ENCODE measurements at regions not wholly inside any gene's neighbourhood (a gene's known extent, or its start where the extent isn't known, plus 50 kb on each side); places are given as distances from the start of the nearest gene placed in this dataset.

DNA sequence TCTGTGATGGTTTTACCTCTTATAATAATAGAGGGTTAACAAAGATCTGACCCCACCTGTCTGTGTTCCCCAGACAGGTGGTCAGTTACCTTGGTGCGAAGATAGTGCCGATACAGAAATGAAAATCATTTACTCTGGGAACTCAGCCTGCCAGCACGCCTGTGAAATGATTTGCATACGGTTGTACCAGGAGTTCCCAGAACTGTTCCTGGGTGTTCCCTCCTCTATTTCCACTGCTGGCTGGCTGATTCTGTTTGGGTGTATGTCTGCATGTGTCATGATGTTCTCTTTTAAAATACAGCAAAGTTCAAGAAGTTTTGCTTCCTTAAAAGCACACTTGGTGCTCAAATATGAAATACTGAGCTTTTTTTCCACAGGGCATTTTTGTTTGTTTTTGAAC is 527.1 kb downstream of the FGF9 start:
- DNase-seq, result no peak

DNA sequence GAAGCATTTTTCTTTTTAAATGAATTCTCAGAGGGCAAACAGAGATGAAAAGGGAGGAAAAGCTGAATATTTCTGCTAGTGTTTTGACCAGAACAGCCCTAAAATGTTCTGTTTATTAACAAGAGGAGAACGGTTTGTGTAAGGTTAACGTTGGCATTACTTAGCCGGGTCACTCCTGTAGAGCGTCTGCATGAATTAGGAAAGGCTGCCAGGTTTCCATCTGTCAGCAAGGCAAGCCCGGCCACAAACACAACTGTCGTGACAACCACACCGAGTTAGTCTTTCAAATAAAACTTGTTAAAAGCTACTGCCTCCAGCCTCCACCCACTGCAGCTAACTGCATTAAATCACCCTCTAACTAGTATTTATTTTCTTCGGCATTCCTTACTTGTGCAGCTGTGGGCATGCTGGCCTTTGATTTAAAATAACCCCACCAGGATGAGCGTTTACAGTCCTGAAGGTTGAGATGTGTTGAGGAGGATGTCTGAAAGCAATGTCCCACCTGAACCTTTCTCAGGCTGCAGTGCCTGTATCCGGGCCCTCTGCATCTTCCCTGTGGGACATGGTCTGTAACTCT is 527.9 kb downstream of the FGF9 start:
- no peak for DNase-seq

DNA sequence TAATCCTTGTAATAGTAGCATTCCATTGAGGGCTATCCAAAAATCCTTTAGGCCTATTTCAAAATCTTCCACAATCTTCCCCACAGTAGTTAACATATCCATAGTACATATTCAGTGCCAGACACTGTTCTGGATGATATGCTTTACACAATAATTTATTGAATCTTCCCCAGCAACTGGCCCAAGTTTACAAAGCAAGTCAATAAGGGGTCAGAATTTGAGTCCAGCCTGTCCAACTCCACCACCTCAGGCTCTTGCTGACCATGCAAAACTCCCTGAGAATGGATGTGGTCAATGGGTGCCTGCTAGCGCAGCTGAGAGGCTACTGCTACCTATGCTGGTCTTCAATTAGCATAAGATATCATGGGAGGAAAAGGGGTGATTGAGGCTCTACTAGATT is 529.6 kb downstream of the FGF9 start:
- no peak for DNase-seq

DNA sequence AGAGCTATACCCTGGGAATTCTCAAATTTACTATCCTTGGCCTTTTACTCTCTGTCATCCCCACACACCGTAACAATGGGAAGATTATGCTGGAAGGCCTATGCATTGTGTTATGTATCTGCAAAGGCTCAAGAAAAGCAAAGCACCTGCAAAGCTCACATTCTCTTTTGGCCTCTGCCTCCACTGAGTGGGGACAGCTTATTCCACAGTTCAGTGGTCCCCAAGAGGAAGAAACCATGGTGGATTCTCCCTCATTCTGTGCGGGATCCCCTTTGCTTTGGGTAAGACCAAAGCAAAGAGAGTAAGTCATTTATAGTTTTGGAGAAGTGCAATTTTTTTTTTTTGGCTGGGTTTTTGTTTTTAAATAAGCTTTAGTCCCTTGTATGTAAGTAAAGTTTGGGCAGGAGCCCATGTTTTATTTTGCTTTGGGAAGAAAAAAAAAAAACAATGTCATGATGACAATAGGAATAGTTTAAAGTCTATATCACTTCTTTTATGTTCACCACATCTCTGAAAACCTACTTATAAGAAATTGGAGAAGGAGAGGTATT is 530.6 kb downstream of the FGF9 start:
- DNase-seq, result no peak

DNA sequence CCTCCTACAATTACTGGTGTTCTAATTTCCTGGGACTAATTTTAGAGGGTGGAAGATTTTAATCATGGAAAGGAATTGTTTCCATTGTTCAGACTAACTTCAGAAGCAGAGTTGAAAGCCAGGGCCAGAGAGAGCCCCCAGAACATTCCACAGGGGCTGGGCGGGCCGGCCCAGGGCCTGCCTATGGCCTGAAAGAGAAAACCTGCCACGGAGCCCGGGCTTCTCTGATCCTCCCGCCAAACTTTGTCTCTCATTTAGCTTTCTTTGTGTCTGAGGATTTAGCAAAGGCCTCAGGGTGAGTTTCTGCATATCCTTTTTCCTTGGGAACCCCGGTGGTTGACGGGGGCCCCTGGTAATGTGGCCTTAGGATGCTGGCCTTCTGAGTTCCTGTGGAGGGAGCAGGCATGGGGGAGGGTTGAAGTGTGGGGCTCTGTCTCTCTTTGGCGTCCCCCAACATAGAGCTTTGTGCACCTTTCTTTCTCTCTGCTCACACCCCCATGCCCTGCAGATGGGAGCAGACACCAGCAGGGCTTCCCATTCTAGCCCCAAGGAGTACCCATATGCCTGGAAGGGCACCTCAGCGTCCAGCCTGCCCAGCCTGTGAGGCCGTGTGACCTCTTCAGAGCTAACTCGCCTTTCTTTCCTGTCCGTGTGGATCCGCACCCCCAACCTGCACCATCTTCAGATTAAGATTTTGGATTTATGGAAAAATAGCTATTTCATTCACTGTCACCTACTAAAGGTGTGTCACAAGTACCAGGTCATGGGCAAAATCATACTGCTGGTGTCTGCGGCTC is 539.5 kb downstream of the FGF9 start:
- no peak for DNase-seq

DNA sequence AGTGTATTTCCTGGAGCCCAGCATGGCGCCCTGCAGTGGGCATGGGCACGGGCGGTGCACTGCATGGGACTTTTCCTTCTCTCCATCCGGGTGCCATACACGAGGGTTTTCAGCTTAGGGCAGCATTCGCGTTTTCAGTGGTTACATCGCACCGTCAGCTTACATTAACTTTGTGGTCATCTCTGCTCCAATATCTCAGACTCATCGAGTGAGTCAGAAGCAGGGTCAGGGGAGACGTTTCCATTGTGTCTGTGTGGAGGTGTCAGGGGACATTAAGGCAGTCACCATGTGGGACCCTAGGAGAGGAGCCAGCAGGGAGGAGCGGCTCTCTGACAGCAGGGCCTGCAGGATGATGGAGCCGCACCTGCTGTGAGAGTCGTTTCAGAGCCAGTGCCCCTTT is 541.0 kb downstream of the FGF9 start:
- DNase-seq, result no peak

DNA sequence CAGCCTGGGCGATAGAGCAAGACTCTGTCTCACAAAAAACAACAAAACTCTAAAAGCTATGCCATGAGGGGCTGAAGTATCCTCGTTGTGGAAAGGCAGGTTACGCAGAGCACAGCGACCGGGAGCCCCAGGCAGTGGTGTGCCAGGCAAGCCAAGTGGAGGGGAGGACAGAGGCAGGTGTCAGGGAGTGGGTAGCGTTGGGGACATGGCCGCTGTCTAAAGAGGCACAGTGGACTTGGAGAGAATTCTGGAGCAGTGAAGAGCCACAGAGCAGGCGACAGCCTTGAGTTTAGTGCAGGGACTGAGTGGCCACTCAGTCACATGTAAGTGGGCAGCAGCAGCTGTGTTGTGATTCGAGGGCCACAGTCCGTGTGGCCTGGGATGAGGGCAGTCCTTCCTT is 541.7 kb downstream of the FGF9 start:
- DNase-seq, result no peak

DNA sequence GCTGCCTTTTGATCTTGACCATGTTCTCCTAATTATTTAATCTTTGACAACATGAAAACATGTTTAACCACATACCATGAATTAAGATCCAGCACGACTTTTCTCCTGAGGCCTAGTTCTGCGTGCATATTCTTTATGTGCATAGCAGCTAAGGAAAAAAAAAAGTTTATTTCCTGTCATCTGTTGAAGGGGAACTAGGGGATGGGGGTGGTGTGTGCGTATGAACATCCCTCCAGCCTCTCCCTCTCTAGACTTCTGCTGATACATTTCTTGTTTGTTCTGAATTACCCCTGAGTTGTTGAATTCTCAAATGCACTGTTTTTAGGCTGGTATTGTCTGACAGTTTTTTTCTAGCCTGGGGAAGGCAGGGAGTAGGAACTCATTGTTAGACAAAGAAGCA is 543.3 kb downstream of the FGF9 start:
- DNase-seq, result no peak

DNA sequence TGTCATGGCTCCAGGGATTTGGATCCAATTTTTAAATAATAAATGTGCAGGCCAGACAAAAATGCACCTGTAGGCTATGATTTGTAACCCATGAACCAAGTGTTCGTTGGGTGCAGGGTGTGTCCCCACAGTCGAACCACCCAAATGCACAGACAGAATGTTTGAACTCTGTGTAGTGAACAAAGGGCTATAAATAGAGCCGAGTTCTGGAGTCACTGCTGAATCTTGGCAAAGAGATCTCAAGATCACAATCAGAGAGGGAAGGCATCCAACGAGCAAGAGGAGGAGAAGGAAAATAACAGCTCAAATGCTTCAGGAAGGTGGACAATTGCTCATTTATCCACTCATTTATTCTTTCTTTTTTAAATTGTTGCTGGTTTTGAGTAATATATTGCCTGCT is 547.9 kb downstream of the FGF9 start:
- DNase-seq, result no peak

DNA sequence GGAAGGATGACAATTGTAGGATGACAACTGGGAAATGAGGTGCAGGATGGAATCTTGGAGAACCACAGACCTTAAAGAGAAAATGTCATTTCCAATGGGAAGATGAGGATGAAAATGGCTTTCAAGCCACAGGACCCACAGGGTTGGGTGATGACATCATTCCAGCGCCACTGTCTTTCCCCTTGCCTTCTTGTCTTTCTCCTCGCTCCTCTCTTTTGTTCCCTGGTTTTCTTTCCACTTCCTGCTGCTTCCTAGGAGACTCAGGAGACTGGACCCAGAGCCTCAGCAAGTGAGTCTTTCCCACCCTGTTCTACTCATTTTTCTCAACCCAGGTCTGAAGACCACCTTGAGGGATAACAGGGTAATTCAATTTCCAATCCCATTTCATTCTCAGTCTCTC is 548.8 kb downstream of the FGF9 start:
- no peak for DNase-seq

DNA sequence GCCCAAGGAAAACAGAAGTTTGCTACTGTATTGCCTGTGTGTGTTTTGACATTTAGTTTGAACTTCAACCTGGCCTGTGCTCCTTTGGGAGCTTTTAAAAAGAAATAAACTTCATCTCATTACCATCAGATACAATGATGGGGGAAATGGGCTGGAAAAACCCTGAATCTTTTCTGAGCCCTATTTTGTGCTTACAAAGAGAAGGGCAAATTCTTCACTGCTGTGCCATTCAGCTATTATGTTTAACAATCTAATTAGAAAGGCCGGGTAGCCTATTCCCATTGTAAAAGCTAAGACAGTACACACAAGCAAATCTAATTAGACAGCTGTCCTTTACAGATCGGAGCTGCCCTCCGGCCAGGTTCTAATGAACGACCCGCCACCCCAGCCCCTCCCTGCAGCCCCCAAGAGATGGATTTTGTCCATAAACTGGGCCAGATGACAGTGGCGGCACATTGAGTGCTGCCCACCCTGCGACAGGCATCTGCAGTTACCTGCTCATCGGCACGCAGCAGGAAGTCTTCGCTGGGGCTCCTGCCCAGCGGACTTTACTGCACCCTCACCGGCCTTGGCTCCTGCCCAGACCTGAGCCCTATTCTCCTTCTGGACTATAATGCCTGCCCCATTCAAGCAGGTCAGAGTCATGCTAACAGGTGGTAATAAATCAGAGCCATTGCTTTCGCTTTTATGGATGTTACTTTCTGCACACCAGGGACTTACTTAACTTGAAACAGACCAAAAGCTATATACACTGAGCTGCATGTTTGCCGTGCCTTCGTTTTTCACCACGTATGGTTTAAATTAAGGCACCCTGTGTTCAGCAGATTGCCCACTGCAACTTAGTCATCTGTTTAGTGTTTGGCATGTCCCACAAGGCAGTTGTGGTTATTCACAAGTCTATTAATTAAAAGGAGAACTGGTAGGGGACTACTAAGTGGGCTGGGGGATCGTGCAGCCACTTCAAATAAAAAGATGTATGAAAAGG is 549.6 kb downstream of the FGF9 start:
- peak; percentile 54 for DNase-seq

DNA sequence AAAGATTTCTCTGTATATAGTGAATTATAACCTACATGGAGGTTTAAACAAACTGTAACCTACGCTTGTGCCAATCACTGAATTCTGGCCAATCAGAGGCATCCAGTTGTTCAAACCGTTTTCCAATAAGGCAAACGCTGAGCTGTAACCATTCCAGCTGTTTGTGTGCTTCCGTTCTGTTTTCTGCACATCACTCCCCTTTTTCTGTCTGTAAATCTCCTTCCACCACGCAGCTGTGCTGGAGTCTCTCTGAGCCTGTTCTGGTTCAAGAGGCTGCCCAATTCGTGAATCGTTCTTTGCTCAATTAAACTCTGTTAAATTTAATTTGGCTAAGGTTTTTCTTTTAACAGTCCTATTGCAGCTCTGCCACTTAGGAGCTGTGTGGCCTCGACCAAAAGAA is 552.5 kb downstream of the FGF9 start:
- no peak for DNase-seq

DNA sequence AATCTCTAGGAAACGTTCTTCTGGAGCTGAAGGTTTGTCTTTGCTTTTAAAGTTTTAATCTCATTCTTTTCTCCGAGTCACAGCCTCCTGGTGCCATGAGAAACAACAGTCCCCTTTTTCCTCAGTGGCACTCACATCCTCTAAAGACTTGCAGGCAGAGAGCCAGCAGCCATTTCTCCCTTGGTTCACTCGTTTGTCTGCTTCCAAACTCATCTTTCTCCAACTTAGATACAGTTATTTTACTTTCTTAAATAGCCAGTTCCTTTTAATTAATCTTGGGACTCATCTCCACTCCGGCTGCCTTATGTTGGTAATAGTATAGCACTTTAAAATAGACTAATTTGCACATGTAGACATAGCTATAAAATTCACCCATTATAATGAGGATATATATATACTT is 555.2 kb downstream of the FGF9 start:
- DNase-seq, result no peak

DNA sequence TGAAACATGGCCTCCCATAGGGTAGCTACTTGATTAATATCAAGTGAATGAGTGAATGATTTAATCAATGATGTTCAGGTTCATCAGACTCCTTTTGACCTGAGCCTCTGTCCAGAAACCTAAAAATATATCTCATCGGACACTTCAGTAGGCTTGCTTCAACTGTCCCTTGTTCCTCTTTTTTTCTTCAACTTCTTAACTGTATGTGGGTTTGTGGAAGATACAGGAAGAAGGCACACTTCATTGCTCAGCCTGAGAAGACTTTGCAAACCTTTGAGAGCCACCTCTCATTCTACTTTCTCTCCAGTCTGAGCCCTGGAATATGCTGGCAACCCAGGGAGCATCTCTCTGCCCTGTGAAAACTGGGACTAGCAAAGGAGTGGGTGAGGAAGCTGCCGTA is 557.0 kb downstream of the FGF9 start:
- no peak for DNase-seq

DNA sequence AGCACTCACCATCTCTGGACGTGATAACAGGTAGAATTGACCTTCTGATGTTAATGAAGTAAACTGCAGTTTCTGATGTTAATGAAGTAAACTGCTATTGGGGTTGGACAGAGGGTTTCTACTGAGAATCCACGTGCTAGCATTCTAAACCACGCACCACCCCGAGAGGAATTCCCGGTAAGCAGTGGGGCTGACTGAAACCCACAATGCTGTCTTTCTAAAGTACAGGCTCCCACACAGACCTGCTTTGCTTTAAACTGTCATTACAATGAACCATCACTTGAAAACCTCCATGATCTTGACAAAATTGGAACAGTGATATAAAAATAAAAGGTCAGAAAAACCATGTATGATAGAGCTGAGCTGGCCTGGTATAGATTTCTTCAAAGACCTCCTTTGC is 559.0 kb downstream of the FGF9 start:
- no peak for DNase-seq

DNA sequence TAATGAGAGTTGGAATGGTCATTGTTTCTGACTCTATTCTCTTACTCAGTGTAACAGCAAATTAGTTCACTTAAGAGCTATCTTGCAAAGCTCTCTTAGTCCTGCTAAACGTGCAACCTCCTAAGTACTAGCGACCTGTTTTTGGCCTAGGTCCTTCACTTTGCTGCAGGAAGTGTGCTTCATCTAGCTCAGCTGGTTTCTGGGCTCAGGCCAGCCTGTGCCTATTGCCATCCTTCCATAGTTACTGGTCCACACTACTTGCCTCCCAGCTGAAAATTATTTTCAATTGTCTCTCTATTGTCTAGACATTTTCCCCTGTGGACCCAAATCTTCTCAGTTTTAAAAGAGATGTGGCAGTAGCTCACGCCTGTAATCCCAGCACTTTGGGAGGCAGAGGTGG is 561.3 kb downstream of the FGF9 start:
- no peak for DNase-seq

DNA sequence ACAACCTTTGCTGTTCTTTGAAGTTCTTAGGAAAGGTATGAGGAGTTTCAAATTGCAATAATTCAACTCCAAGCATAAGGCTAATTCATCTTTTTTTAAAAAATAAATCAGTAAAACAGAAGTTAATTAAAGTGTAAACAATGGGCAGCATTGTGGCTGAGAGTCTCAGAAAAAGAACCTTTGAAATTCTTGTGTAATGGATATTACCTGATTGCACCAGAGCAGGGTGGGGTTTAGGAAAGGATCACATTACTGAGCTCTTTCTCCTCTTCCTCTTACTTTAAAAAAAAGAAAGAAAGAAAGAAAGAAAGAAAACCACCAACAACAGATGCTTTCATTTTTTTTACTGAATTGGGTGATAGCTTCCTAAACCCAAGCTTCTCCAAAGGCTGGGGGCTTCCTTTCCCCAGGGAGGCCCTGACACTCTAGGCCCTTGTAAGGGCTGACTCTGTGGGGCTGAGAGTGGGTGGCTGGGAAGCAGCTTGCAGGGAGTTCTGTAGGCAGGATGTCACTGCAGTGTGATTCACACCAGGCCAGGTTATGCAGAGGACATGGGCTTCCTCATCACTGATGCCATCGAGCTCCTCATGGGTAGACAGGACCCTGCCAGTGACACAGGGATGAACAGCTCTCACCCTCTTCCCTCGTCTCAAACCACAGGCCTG is 564.5 kb downstream of the FGF9 start:
- no peak for DNase-seq

DNA sequence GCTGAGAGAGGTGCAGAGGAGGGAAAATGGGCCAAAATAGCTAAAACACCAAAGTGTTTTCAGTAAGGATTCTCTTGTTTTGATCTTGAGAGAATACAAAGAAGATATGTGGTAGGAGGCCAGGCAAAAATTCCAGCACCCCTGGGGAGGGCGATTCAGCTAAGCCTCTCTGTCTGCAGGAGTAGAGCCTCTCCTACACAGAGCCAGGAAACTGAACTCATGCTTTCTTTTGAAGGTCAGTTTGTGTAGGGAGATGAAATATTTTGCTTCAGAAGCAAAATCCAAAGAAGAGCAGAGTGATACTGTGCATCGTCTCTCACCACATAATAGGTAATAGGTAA is 565.0 kb downstream of the FGF9 start:
- DNase-seq, result no peak

DNA sequence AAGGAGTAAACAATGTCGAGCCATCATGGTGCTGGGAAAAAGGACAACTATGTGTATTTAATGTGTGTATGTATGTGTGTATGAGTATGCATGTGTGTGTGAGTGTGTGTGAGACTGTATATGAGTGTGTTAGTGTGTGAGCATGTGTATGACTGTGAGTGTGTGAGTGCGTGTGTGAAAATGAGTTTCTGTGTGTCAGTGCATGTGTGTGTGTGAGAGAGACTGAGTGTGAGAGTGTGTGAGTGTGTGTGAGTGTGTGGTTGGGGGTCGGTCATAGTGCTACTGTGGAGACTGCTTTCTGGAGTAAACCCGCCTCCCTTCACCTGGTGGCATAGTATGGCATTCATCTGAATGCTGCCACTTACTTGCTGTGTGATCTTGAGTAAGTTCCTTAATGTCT is 567.4 kb downstream of the FGF9 start:
- DNase-seq, result no peak

DNA sequence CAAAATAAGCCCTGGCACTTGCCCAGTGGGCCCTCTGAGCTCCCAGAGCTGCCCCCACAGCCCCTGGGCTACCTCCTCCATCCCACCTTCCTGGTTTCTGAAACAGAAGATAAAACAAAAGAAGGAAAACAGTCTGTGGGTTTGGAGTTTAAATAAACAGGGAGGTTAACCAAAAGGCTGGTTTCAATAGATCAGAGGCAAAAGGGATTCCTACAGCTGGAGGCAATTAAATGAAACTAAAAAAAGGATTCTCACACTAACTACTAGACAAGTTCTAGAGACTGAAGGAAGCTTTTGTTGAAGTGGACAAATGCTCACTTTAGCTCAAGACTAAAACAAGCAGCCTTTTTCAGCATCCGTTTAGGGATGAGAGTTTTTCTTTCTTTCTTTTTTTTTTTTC is 569.8 kb downstream of the FGF9 start:
- no peak for DNase-seq

DNA sequence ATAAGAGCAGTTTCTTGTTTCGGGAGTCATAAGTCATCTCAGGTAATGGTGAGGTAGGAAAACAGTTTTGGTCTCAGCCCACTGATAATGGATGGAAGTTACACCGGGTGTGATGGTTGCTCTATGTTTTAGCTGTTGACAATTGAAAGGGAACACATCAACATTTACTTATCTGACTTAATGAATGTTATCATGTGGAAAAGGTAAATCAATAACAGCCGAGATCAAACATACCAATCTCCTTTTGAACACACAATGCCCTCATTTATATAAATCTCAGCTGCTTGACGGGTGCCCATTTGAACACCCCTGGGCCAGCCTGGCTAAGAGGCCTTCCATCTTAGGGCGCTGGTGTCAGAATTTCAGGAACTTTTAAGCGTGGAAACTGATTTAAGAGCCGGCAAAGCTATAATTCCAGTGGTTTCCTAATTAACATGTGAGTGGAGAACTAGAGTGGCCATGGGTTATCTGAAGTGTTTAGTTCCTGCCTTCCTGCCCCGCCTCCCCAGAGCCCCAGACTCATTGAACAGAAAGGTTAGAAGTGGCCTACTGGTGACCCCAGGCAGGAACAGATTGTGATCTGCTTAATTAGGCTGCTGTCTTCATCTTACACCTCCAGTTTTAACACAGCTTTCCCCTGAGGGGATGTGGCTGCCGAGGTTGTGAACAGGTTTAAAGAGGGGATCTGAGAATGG is 572.7 kb downstream of the FGF9 start:
- no peak for DNase-seq

DNA sequence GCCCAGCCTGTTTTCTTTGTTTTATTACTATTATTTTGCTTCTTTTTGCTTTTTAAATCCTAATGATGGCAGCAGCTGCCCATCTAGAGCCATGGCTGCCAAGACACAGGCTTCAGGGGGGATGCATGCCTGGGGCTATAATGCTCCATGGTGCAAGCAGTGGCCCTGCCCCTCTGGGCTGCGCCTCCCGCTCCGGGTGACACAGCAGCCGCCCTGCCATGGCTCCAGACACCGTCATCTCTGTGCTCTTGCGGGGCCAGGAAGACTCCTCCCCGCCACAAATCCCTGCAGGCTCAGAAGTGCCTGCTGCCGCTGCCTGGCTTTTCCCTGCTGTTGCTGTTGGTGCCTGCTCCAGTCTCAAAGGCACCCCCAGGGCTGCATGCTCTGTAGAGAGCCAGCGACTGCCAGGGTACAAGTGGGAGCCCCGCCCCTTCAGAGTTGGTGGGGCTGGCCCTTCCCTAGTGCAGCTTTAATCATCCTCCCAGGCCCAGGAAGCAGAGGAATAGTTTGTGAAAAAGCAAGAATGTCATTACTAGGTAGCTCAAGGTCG is 581.5 kb downstream of the FGF9 start:
- no peak for DNase-seq
